Dedifferentiated amniotic fluid mesenchymal stem cell (primary cell): ENCODE measurements at regions not wholly inside any gene's neighbourhood (a gene's known extent, or its start where the extent isn't known, plus 50 kb on each side); places are given as distances from the start of the nearest gene placed in this dataset.
"Not testable (repeated sequence)": the region's sequence is repeated elsewhere in the genome, so short reads cannot be mapped to it uniquely, and the experiment has no call there.

Experiments used
- DNase-seq: peaks from one replicate; pipeline ENCODE4 v3.0.0-alpha.2; 2016; ENCODE audit errors: extremely low spot score

- no peak for DNase-seq
Observed at GRCh38 chr18:38526922-38527321, 961.3 kb upstream of the CELF4 start.

- DNase-seq: no peak
Observed at GRCh38 chr18:38525039-38525438, 959.4 kb upstream of the CELF4 start.

- DNase-seq: no peak
Observed at GRCh38 chr18:38520786-38521185, 955.2 kb upstream of the CELF4 start.

DNA sequence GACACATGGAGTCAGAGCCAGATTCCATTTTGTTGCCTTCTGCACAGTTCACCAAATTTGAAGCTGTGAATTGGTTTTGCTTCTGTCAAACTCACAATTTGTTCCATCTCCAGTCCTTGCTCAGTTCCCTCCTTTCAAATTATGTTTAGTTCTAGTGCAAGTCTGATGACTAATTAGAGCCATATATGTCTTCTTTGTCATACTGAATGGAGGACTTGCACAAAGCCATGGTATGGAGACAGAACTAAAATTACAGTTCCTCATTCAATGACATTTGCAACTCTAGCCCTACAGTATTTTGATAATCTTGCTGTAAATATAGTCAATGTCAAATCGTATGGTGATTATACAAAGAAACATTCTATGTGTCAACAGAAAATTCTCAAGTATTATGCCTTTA is 936.9 kb upstream of the CELF4 start:
- no peak for DNase-seq

- no peak for DNase-seq
Observed at GRCh38 chr18:38497266-38497665, 931.7 kb upstream of the CELF4 start.

DNA sequence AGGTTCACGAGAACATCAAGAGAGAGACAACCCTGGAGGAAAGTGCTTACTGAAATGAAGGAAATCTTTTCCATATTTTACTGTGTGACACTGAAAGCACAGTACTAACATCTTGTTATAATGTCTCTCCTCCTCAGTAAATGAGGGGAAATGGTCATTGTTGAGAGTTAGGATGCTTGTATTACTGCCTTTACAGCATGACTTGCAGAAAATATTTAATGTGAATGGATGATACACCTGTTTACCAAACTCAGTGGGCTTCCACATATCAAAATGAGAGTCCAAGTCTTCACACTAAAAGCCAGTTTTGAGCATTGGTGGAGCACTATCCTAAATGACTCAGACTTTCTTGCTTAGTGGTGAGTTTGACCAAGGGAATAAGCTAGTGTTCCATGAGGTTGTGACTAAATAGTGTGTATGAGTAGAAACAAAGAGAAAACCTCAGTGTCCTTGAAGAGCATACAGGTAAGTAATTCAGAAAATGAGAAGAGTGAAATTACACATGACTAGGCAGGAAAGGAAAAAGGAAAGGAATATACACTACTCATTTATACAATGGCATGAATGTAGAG is 930.7 kb upstream of the CELF4 start:
- no peak for DNase-seq

- DNase-seq: no peak
Observed at GRCh38 chr18:38494065-38494464, 928.5 kb upstream of the CELF4 start.

DNA sequence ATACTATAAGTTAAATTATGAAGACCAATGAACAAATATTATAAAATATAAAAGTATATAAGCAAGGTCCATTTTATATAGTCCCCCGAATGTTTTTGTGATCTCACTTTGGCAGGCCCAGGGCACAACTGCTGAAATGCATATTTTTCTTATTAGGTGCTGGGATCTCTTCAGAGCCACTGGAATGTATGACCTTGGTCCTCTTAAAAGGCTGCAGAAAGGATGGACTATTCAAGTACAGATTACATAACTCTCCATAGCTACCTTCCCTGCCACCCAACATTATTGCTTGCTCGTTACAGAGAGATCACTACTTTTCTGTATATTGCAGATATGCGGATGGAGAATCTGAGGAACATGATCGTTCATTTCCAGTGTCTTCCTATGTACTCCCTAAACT is 925.6 kb upstream of the CELF4 start:
- DNase-seq: no peak

GRCh38 chr18:38489721-38490120 is 924.1 kb upstream of the CELF4 start:
- DNase-seq: not testable (repeated sequence)

- no peak for DNase-seq
Observed at GRCh38 chr18:38487521-38487920, 921.9 kb upstream of the CELF4 start.

DNA sequence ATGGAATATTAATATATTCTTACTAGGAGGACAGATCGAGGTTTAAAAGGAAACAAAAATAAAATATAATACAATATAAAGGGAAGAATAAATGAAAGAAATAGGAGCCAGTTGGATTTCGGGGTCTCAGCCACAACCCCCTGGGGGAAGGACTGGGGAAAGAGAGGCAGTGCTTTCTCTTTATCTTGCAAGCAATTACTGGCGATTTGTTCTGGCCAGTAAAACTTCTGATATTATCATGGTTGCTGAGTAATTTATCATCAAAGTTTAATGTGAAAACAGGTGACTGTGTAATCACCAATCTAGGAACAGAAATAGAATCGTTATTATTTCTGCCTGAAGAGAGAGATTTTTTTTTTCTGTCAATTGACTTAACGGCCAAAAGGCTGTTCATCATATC is 917.7 kb upstream of the CELF4 start:
- no peak for DNase-seq

DNA sequence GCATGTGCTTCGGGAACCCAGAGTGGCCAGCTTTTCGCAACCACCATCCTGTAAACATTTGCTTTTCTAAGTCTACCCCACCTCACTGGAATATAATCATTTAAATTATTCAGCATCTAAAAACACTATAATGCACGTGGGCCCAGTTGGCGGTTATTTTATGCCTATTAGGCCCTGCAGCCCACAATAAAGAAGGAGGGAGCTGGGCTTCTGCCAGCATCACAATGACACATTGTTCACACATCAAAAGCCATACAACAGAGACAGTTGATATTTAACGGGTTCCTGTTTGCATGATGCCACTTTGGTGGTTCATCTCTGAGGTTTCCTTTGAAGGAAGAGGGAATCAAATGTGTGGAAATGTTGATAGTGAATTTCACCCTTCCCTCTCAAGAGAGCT is 916.0 kb upstream of the CELF4 start:
- no peak for DNase-seq

DNA sequence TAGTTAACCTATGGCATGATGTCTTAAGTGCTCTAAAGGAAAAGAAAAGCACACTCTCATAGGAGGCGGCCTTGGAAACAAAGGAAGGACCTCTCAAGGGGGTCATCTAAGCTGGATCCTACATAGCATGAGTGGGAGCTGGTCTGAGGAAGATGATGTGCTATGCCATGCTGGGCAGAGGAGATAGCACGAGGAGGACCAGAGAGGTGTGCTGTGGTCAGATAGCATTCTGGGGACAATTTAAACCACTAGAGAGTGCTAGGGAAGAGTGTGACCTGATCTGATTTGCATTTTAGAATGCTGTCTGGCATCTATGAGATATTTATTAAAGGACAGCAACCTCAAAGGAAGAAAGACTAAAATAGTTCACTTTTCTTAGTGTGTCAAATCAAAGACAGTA is 910.1 kb upstream of the CELF4 start:
- DNase-seq: no peak

DNA sequence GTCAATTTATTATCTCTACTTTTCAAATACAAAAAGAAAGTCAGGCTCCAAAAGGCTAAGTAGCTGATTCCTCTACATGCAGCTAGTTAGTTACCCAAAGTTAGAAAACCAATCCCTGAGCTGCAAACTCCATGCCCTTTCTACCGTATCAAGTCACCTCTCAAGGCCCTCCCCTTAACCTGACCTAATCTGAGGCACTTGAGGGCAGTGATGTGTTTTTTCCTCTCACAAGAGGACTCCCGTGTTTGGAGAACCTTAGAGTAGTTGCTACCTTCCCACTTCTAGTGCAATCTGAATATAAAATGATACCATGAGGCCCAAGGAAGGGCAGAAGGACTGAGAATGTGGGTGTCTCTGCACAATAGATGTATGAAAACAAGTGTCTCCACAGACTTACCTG is 907.9 kb upstream of the CELF4 start:
- DNase-seq: no peak

DNA sequence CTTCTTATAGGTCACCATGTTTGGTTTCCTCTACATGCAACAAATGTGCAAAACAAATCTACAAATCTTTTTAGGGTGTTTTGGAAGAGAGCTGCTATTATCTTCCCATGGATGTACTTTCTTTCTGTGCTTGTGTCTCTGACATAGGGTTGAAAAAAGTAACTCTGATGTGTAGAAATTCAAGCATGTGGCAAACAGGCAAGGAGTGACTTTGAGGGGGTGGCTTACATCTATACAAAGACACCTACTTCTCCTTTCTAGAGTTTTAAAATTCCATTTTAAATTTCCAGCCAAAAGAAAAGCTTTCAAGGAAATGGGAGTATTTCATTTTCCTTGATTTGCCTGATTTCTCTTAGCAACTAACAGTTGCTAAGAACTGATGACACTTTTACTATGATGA is 904.8 kb upstream of the CELF4 start:
- no peak for DNase-seq

- DNase-seq: no peak
Observed at GRCh38 chr18:38466426-38466825, 900.8 kb upstream of the CELF4 start.

DNA sequence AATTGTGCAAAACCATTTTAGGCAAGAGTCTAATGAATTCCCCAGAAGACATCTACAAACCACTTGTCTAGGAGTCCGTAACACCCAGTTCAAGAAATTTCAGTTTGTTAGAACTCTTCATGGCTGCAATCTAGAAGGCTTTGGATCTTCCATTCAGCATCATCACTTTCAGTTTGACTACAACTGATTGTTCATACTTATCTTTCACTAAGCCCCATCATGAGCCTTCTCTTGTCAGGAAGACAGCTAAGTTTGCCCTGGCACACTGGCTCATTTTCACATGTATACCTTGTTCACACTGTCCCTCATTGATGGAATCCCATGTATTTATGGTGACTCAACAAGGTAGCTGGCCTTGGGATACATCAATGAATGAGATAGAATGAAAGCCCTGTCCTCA is 898.4 kb upstream of the CELF4 start:
- DNase-seq: no peak

- DNase-seq: no peak
Observed at GRCh38 chr18:38460657-38461056, 895.1 kb upstream of the CELF4 start.

- no peak for DNase-seq
Observed at GRCh38 chr18:38459131-38459994, 893.8 kb upstream of the CELF4 start.

DNA sequence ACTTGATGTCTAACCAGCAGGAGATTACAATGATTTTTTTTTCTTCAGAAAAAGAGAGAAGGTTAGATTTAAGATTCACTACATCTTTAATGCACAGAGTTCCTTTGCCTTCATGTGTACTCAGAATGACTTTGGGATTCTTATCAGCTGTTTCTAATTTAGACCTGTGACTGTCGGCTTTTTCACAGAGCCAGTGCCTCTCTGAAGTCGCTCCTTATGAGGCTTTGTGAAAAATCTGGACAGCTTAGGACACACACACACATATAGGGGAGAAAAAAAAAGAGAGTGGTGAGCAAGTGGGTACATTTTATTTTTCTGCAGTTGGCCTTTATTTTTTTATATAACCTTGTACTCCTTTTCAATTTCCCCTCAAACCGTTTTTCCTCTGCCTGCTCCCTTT is 893.1 kb upstream of the CELF4 start:
- no peak for DNase-seq

GRCh38 chr18:38456253-38456652 is 890.7 kb upstream of the CELF4 start:
- no peak for DNase-seq

DNA sequence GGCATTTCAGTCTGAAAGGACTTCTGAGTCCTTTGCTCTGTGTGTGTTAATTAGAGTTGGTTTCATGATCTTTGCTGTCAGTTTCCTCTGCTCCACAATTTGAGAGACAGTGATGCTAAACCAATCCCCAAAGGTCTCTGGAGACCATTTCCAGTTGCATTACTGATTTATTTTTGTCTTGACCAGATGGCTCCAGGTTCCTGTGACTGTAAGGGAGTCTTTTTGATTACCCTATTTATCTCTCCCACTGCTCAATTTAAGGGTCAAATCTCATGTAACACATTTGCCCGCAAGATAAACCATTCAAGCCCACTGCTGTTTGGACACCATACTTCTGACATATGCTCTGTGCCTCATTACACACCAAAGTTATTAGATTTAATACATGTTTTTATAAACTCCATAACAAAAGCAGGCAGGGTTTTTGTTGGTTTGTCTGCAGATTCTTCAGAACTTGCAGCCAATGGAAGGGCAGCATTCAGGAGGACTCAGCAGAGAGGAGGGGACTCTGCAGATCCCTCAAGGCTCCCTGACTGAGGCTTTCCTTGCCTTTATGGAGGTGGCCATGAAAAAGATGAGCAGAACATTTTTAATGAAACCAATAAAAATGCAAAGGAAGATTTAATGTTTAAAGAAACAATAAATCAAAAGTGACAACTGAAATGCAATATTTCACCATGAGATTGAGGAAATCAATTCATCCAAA is 889.3 kb upstream of the CELF4 start:
- no peak for DNase-seq

- no peak for DNase-seq
Observed at GRCh38 chr18:38453880-38454279, 888.3 kb upstream of the CELF4 start.
